ENCODE measurements at regions not wholly inside any gene's neighbourhood (a gene's known extent, or its start where the extent isn't known, plus 50 kb on each side); places are given as distances from the start of the nearest gene placed in this dataset.
"Not testable (repeated sequence)": the region's sequence is repeated elsewhere in the genome, so short reads cannot be mapped to it uniquely, and the experiment has no call there.

DNA sequence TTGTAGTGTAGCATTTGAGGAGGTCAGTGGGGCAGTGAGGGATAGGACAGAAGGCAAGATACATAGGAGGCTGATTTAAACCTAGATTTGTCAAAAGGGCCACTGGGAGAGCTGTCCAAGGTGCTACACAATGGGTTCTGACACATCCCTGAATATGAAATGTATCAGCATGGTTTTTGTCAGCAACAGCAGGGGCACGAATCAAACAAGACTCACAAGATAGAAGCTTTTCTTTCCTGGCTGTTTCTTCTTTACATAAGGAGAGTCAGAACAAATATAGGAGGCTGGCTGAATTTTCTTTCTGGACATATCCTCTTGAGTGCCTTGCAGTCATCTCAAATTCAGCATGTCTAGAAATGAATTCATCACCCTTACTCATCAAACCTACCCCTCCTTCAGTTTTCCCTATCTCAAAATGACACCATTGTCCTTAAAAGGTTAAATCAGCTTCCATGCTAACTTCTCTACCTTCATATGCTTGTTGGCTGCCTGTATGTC, 130.5 kb downstream of the NPIPB5 start:
- no peaks in the 10 kb centered on the region for H3K36me3 ChIP-seq
- no peak overlapping the region for H3K27ac ChIP-seq
- WGBS, 2 donors, result 17 to 32% methylated on average over 1 of the region's 1 CpG
- DNase-seq, result no peak
- no peak overlapping the region for H3K4me3 ChIP-seq
- no peaks in the 10 kb centered on the region for H3K9me3 ChIP-seq
- TF ChIP-seq CTCF (IDR thresholded peaks at IDR 0.05) (no peak), POLR2A (IDR thresholded peaks at IDR 0.05) (no peak)
- H3K4me1 ChIP-seq, result no peaks in the 10 kb centered on the region
- intact Hi-C loops (cut with DNase I), result no loop called here
- H3K27me3 ChIP-seq, result peaks cover 0 to 60% (median 0%) of the 10 kb centered on the region in 4 donors

- H3K4me1 ChIP-seq, result no peaks in the 10 kb centered on the region
- H3K4me3 ChIP-seq, result no peak overlapping the region
- H3K36me3 ChIP-seq, result no peaks in the 10 kb centered on the region
- no peak overlapping the region for H3K27ac ChIP-seq
- DNase-seq, result no peak
- H3K27me3 ChIP-seq, result peaks cover 0 to 62% (median 0%) of the 10 kb centered on the region in 4 donors
- H3K9me3 ChIP-seq, result no peaks in the 10 kb centered on the region
- TF ChIP-seq CTCF (IDR thresholded peaks at IDR 0.05), result no peak
- no peak for TF ChIP-seq POLR2A (IDR thresholded peaks at IDR 0.05)
- WGBS, 2 donors, result 58 to 64% methylated on average over 9 of the region's 9 CpGs
- intact Hi-C loops (cut with DNase I), result no loop called here
These were observed 131.9 kb downstream of the NPIPB5 start for GRCh38 chr16:22642416-22643088.

- H3K4me1 ChIP-seq; H3K36me3 ChIP-seq; H3K4me3 ChIP-seq; DNase-seq; H3K9me3 ChIP-seq; H3K27ac ChIP-seq; intact Hi-C loops (cut with DNase I): not testable (repeated sequence)
- WGBS, 2 donors, result 84 to 92% methylated on average over 5 of the region's 5 CpGs
- H3K27me3 ChIP-seq, result peaks cover 0 to 65% (median 3%) of the 10 kb centered on the region in 4 donors
These were observed 132.5 kb downstream of the NPIPB5 start for GRCh38 chr16:22643203-22643602.

GRCh38 chr16:22643886-22644285, 133.2 kb downstream of the NPIPB5 start:
- no peak overlapping the region for H3K27ac ChIP-seq
- no peak overlapping the region for H3K4me3 ChIP-seq
- intact Hi-C loops (cut with DNase I), result no loop called here
- no peak for TF ChIP-seq POLR2A (IDR thresholded peaks at IDR 0.05)
- TF ChIP-seq CTCF (IDR thresholded peaks at IDR 0.05), result no peak
- H3K36me3 ChIP-seq, result no peaks in the 10 kb centered on the region
- H3K4me1 ChIP-seq, result no peaks in the 10 kb centered on the region
- DNase-seq, result no peak
- 56 to 68% methylated on average over 2 of the region's 2 CpGs for WGBS, 2 donors
- peaks cover 0 to 72% (median 4%) of the 10 kb centered on the region in 4 donors for H3K27me3 ChIP-seq
- no peaks in the 10 kb centered on the region for H3K9me3 ChIP-seq

DNA sequence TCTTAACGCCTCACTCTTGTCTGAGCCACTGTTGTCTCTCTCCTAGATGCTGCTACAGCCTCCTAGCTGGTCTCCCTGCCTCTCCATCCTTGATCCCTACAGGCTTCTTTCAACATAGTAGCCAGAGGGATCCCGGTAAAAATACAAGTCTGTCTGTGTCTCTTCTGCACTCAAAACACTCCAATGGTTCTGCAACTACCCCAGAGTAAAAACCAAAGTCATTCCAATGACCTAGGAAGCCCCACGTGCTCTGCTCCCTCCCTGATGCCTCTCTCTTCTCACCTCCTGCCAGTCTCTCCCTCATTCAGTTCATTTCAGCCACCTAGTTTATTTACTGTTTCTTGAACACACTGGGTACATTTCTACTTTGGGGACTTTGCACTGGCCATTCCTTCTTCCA, 135.2 kb downstream of the NPIPB5 start:
- no peak for TF ChIP-seq CTCF (IDR thresholded peaks at IDR 0.05)
- TF ChIP-seq POLR2A (IDR thresholded peaks at IDR 0.05), result no peak
- 45 to 55% methylated on average over 3 of the region's 3 CpGs for WGBS, 2 donors
- intact Hi-C loops (cut with DNase I), result no loop called here
- H3K4me1 ChIP-seq, result no peaks in the 10 kb centered on the region
- no peaks in the 10 kb centered on the region for H3K9me3 ChIP-seq
- no peak overlapping the region for H3K27ac ChIP-seq
- DNase-seq, result no peak
- peaks cover 0 to 77% (median 4%) of the 10 kb centered on the region in 4 donors for H3K27me3 ChIP-seq
- no peak overlapping the region for H3K4me3 ChIP-seq
- no peaks in the 10 kb centered on the region for H3K36me3 ChIP-seq

All from esophagus squamous epithelium (tissue), 5 donors.